ENCODE measurements at regions not wholly inside any gene's neighbourhood (a gene's known extent, or its start where the extent isn't known, plus 50 kb on each side); places are given as distances from the start of the nearest gene placed in this dataset.

GRCh38 chr20:23227976-23228375, 122.6 kb upstream of the NXT1 start:
- no peak for ATAC-seq (ENCODE audit: insufficient number of reproducible peaks, low FRiP score, low read depth)
- Histone ChIP-seq H3K9me3 (no peaks in the 10 kb centered on the region), H3K4me1 (ENCODE audit: control insufficient read depth in 1 of 2, low read depth in 2 of 2) (peaks cover 4 to 11% of the 10 kb centered on the region in 2 donors), H3K27ac (no peak overlapping the region), H3K27me3 (replicated peaks; ENCODE audit: insufficient read depth) (no peaks in the 10 kb centered on the region), H3K4me3 (no peak overlapping the region), H3K36me3 (no peaks in the 10 kb centered on the region)
- DNase-seq (ENCODE audit: low spot score), result no peak
- TF ChIP-seq, protein P1, sequence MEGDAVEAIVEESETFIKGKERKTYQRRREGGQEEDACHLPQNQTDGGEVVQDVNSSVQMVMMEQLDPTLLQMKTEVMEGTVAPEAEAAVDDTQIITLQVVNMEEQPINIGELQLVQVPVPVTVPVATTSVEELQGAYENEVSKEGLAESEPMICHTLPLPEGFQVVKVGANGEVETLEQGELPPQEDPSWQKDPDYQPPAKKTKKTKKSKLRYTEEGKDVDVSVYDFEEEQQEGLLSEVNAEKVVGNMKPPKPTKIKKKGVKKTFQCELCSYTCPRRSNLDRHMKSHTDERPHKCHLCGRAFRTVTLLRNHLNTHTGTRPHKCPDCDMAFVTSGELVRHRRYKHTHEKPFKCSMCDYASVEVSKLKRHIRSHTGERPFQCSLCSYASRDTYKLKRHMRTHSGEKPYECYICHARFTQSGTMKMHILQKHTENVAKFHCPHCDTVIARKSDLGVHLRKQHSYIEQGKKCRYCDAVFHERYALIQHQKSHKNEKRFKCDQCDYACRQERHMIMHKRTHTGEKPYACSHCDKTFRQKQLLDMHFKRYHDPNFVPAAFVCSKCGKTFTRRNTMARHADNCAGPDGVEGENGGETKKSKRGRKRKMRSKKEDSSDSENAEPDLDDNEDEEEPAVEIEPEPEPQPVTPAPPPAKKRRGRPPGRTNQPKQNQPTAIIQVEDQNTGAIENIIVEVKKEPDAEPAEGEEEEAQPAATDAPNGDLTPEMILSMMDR (IDR thresholded peaks at IDR 0.05), result no peak

GRCh38 chr20:23227274-23227673, 123.3 kb upstream of the NXT1 start:
- Histone ChIP-seq H3K27ac (no peak overlapping the region), H3K27me3 (replicated peaks; ENCODE audit: insufficient read depth) (no peaks in the 10 kb centered on the region), H3K9me3 (no peaks in the 10 kb centered on the region), H3K4me1 (ENCODE audit: control insufficient read depth in 1 of 2, low read depth in 2 of 2) (peaks cover 4 to 11% of the 10 kb centered on the region in 2 donors), H3K4me3 (no peak overlapping the region), H3K36me3 (no peaks in the 10 kb centered on the region)
- DNase-seq (ENCODE audit: low spot score), result no peak
- TF ChIP-seq, protein P1 (IDR thresholded peaks at IDR 0.05), result no peak
- no peak for ATAC-seq (ENCODE audit: insufficient number of reproducible peaks, low FRiP score, low read depth)

DNA sequence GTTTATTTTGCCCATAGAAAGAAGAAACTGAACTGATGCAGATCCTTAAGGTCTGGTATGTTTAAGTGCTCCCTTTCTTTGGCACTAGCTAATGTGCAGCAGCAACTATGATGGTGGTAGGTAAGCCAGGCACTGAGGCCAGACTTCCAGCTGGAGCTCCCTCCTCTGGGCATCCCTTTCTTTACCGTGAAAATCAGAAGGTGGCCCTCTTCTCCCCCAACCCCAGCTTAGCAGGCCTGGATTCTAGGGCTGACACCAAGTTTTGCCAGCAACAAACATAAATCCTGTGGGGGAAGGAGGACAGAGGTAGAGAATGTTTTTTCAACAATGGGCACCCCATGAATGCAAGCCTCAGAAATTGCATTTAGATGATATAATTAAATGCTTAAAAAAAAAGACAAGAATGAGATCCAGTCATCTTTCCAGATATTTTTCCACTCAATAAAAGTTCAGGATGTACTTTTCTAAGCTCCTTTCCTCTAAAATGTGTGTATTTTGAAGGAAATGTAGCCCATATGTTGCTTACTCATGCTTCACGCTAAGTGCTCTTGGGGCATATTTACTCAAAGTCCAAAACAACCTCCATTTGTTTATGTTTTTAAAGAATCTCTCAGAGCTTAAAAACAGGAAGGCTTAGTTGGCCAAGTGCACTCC, 123.9 kb upstream of the NXT1 start:
- ATAC-seq (ENCODE audit: insufficient number of reproducible peaks, low FRiP score, low read depth), result no peak
- Histone ChIP-seq H3K36me3 (no peaks in the 10 kb centered on the region), H3K9me3 (no peaks in the 10 kb centered on the region), H3K4me3 (no peak overlapping the region), H3K27me3 (replicated peaks; ENCODE audit: insufficient read depth) (no peaks in the 10 kb centered on the region), H3K27ac (no peak overlapping the region), H3K4me1 (ENCODE audit: control insufficient read depth in 1 of 2, low read depth in 2 of 2) (peaks cover 4 to 11% of the 10 kb centered on the region in 2 donors)
- no peak for DNase-seq (ENCODE audit: low spot score)
- TF ChIP-seq, protein P1 (IDR thresholded peaks at IDR 0.05), result no peak

- Histone ChIP-seq H3K4me3 (no peak overlapping the region), H3K36me3 (no peaks in the 10 kb centered on the region), H3K4me1 (ENCODE audit: control insufficient read depth in 1 of 2, low read depth in 2 of 2) (peaks cover 4 to 11% of the 10 kb centered on the region in 2 donors), H3K9me3 (peaks cover 7% of the 10 kb centered on the region), H3K27me3 (replicated peaks; ENCODE audit: insufficient read depth) (no peaks in the 10 kb centered on the region), H3K27ac (no peak overlapping the region)
- TF ChIP-seq, protein P1 (IDR thresholded peaks at IDR 0.05), result no peak
- ATAC-seq (ENCODE audit: insufficient number of reproducible peaks, low FRiP score, low read depth) (peak; percentile 48), DNase-seq (ENCODE audit: low spot score) (peak; percentile 47)
These were observed 125.1 kb upstream of the NXT1 start for GRCh38 chr20:23225407-23226060.

- H3K27ac ChIP-seq, result no peak overlapping the region
- no peak overlapping the region for H3K4me3 ChIP-seq
- peaks cover 4 to 11% of the 10 kb centered on the region in 2 donors for H3K4me1 ChIP-seq (ENCODE audit: control insufficient read depth in 1 of 2, low read depth in 2 of 2)
- TF ChIP-seq, protein P1 (IDR thresholded peaks at IDR 0.05), result no peak
- H3K9me3 ChIP-seq, result peaks cover 7% of the 10 kb centered on the region
- H3K27me3 ChIP-seq (replicated peaks; ENCODE audit: insufficient read depth), result no peaks in the 10 kb centered on the region
- DNase-seq (ENCODE audit: low spot score), result no peak
- H3K36me3 ChIP-seq, result no peaks in the 10 kb centered on the region
- no peak for ATAC-seq (ENCODE audit: insufficient number of reproducible peaks, low FRiP score, low read depth)
These were observed 125.8 kb upstream of the NXT1 start for GRCh38 chr20:23224806-23225205.
